Sciatic nerve (tissue), 2 donors: ENCODE measurements at regions not wholly inside any gene's neighbourhood (a gene's known extent, or its start where the extent isn't known, plus 50 kb on each side); places are given as distances from the start of the nearest gene placed in this dataset.

Experiments
- ATAC-seq: fragments of 200-7000 bp; cut with Tn5 transposase; one replicate; pipeline ENCODE4 v1.9.1; 2020; ENCODE audit warnings: mild to moderate bottlenecking, moderate library complexity
- DNase-seq: peaks from one replicate; pipeline ENCODE4 v3.0.0-alpha.2; 2020; ENCODE audit warnings: low spot score
- intact Hi-C: fragments of 100-400 bp; cut with DNase I; formaldehyde crosslinking; loops from one replicate; pipeline ENCODE4 v1.14.2; 2022
- donor health status: DM: no; HTN: no; CAD: no.
- donor health status: DM: no; HTN: no; CAD: no.

DNA sequence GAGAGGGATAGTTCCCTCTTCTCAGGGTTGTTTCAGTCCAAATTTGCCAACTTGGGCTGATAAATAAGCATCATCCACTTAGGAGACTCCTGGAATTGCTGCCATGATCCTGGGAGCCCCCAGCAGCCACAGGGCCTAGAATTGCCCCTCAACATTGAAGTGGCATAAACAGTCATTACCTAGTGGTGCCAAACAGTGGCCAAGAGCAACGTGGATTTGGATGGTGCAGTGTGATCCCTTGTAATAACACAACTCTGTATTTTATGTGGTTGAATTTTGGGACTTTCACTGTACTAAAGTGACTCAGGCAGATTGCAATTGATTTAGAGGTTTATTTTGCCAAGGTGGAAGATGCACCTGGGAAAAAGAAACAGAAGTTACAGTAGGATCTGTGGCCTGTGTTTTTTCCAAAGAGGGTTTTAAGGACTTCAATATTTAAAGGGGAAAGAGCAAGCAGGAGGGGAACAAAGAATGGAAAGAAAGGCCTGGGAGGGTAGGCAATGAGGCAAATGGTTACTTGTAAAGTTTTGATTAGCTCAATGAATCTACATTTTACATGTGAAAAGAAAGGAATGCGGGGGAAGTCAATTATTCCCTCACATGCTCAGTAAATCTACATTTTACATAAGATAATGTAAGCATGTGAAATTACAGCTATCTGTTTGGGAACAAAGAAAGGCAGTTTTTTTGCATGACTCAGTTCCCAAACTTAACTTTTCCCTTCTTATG lies 168.0 kb upstream of the NOX3 start:
- no peak for DNase-seq
- intact Hi-C loops, result no loop called here
- no peak for ATAC-seq

DNA sequence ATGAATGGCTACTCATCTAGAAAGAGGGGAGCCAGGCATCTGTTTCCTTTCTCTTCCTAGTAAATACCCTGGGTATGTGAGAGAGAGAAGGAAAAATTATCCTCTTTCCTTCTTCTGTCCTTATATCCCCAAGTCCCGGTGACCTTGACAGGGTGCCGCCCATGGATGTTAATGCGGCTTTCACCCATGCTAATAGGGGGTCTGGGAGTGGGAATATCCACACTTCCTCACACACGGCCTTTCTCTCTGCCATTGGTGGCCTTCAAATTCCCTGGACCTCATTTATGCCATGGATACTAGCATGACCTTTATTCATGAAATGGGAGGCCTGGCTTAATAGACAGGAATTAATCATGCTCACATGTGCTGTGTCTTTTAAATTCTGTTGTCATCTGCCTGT lies 159.0 kb upstream of the NOX3 start:
- ATAC-seq, result no peak
- DNase-seq, result no peak
- intact Hi-C loops, result no loop called here

DNA sequence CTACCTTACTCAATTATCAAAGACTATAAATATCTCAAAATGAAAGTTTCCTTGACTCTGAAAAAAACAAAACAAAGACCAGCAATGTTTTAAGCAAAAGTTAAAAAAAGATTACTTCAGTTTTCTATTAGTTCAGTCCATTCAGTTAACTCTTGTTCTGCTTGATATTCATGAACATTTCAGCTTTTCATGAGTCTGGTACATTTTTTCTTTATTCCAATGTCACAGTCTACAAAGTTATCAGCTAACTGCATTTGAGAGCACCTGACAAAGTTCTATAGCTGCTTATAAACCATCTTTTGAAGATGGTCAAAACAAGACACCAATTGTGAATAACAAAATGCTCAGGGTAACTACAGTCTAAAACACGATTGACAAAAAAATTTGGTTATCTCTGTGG lies 156.1 kb upstream of the NOX3 start:
- intact Hi-C loops, result no loop called here
- ATAC-seq (no peak), DNase-seq (no peak)

DNA sequence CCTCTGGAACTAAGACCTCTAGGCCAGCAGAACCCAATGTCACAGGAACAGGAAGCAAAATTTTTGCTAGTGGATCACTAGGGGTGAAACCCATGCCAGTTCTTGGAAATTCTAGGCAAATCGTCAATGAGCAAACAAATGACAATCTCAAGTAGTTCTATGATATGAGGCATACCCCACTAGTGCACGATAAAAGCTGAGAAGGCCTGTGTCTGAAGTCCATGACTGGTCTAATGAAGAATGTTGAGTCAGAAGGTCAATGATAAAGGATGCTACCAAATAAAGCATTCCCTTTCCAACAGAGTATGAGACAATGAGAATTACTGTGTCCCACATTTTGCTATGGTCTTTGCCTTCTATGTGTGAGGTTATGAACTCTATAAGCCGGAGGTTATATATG lies 149.4 kb upstream of the NOX3 start:
- no peak for ATAC-seq
- no peak for DNase-seq
- intact Hi-C loops, result no loop called here

DNA sequence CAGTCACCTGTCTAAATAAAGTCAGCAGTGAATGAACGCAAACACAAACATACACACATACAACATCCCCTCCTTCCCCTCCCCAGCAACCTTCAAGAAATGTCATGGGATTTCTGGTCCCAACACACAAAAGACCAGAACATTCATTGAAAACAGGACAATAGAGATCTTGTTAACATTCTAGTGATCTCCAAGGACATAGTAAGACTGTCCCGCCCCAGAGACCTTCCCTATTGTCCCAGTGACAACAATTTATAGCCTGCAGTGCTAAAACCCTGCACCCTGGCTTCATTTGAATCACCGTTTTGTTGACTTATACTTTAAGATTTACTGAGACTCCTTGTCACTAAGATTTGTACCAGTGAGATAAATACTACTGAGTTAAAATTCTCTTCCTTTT lies 143.9 kb upstream of the NOX3 start:
- no peak for ATAC-seq

DNA sequence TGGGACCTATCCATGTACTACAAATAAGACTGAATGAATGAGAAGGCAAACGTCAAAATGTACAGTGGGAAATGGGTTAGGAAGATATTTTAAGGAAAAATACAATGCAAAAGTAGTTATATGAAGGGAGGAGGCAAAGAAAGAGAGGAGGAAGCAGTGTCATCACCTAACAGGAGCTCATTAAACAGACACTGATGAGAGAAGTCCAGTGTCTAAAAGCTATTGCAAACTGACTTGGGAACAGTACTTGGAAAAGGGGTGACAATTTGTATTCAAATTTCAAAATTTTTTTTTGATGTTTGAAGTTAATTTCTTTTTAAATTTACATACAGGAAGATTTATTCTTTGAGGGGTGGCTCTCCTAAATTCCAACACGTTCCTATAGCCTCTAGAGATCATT lies 143.5 kb upstream of the NOX3 start:
- no peak for ATAC-seq
- intact Hi-C loops, result no loop called here

More for the DNA sequence above, 143.9 kb upstream of the NOX3 start:
- intact Hi-C loops, result no loop called here
- DNase-seq, result no peak

DNA sequence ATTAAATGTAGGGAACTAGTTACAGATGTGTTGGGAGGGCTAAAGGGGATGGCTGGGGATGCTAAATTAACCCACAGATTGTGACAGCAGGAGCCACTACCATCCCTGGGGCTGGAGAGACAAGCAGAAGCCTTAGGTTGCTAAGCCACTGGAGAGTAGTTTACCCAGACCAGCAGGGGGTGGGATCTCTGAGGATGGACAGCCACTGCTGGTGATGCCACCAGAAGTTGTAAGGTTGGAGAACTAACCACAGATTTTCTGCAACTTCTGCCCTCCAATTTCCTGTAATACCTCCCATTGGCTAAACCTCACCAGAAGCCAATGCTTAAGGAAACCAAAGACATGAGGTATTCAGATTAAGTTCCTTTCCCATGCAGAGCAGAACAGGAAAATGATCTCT lies 139.6 kb upstream of the NOX3 start:
- no peak for DNase-seq
- ATAC-seq, result no peak
- intact Hi-C loops, result no loop called here

More for the DNA sequence above, 143.5 kb upstream of the NOX3 start:
- no peak for DNase-seq

DNA sequence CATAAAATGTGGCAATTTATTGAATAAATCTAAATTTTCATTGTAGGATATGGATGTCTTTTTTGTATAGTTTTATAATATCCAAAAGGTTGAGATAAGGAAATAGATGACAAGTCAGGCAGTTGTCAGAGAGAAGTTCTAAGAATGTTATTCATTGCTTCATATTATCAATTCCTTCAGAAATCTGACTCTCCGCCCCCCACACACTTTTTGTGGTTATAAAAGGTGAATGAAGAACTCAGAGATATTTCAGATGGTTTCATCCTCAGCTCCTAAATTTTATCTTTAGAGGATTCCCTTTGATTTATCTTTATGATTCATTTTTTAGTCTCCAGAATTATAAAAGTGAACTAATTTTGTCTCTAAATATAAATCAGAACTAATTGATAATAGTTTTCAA lies 136.1 kb upstream of the NOX3 start:
- ATAC-seq (no peak), DNase-seq (no peak)
- intact Hi-C loops, result no loop called here

DNA sequence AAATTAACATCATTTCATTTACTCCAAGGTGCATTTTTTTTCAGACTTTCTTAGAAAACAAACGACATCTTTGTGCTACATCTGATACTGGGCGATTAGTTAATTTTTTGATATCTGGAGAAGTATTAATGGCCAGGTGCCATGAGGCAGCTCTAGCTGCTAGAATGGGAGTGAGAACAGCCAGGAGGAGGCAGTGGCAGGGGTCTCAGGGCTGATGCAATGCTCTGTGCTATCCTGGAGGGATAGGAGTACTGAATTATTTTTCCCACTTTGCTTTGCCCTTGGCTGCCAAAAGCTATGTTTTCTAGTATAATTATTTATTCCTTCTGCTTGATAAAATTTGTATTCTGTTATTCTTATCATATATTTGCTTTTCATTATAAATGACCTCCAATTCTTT lies 133.6 kb upstream of the NOX3 start:
- no peak for DNase-seq
- ATAC-seq, result no peak
- intact Hi-C loops, result no loop called here

DNA sequence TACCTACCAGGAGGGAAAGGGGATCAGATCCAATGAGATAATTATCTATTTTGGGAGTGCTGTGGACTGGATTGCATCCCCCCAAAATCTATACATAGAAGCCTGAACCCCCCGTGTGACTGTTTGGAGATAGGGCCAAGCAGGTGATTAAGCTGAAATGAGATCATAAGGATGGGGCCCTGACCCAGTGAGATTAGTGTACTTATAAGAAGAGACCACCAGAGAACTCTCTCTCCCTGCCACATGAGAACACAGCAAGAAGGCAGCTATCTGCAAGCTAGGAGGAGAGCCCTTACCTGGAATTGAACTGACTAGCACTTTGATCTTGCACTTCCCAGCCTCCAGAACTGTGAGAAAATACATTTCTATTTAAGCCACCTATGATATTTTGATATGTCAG lies 132.2 kb upstream of the NOX3 start:
- ATAC-seq (no peak), DNase-seq (no peak)
- intact Hi-C loops, result no loop called here

DNA sequence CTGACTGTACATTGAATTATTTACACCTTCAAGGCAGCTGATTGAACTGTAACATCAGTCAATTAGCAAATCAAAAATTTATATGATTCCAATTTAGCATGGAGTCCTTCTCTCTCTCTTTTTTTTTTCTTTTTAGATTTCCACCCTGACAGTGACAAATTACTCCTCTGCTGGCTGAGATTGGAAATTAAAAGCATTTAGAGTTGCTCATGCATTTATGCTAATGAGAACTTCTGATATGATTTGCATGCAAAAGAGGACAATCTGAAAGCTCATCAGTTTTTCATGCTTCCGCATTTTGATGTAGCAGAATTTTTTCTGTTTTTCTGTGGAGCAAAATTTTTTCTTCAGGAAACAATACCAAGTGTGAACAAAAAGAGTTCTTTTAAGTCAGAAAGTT lies 130.5 kb upstream of the NOX3 start:
- no peak for DNase-seq
- intact Hi-C loops, result no loop called here
- no peak for ATAC-seq

DNA sequence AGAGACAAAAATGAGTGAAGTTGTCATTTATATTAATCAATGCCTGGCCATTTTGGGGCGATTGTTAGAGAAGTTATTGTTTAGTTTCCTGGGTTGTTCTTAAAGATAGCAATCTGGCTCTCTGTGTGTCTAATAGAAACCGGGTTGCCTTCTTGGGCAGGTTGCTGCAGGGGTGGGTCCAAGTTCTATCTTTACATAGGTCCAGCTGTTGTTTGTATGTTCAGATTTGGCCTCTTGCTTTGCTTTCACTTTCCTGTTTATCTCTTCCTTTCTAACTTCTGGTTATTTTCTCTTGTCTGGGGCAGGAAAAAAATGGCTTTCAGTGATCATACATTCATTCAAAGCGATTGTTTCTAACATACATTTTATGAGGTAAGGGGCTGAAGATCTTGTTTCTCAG lies 128.4 kb upstream of the NOX3 start:
- ATAC-seq (no peak), DNase-seq (no peak)
- intact Hi-C loops, result no loop called here

DNA sequence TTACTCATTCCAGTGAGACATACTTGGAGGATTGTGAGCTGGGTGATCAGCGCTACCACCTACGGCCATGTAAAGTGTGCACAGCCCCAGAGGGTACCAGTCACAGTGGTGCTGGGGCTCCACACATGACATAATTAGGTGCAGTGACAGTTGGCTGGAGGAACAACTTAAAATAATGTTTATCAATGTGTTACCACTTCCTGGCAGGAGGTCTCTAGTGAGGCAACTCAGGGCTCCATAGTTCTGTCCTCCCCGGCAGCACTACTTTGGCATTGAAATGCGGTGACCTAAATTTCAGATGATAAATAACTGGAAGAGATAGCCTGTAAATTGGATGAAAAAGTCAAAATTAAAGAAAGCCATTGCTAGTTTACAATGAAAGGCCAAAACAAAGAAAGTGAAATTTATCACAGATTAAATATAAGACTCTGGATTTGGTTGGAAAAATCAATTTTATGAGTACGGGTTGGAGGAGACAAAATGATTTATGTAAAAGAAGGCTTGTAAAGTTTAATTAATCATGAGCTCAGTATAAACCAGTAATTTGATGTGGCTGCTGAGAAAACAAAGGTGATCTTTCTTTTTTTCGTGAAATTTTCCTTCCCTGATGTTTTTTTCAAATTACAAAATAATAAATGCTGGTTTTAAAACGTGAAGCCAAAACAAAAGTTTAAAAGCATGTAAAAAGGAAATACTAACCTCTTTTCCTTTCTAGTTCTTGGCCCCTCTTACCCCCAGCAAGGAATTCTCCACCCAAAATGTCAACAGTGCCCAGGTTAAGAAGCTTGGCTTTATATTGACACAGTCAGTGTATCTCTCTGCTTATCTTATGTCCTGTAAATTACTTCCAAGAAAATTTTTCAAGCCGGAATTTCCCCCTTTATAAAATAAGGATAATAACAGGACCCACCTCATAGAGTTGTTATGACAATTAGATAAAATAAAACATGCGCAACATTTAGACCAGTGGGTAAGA lies 126.7 kb upstream of the NOX3 start:
- DNase-seq (no peak), ATAC-seq (no peak)
- intact Hi-C loops, result no loop called here

DNA sequence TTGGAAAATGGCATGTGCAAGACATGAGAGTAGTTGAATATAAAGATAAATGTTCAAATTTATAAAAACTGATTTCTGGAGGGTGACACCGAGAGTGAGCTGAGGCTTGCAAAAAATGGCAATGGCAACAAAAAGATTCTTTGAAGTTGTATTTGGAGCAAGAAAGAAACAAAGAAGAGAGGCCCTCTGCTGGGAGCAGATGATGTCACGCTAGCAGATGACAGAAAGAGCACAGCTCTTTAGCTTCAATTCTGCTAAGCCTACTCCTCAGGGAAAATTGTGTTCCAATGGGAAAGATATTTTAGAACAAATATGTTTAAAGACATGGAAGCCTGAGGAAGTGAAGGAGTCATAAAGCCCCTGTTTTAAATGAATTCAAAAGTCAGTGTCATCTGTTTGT lies 125.3 kb upstream of the NOX3 start:
- DNase-seq, result no peak
- intact Hi-C loops, result no loop called here
- no peak for ATAC-seq

DNA sequence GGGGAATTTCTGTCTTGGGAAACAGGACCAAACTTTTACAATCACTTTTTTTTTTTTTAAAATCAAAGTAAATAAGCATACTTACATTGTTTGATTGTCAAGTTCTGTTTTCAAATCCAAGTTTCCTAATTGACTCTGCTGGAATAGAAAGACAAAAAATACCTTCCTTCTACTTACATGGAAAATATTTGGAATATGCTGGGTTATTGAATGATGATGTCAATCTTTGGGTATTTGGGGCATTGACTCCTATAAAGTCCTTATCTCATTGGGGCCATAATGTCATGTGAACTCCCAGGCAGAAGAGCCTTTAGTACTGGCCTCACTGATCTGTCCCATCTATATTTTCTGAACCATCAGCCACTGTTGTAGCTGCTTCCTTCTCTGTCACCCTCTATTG lies 122.6 kb upstream of the NOX3 start:
- intact Hi-C loops, result no loop called here
- no peak for ATAC-seq
- DNase-seq, result no peak

DNA sequence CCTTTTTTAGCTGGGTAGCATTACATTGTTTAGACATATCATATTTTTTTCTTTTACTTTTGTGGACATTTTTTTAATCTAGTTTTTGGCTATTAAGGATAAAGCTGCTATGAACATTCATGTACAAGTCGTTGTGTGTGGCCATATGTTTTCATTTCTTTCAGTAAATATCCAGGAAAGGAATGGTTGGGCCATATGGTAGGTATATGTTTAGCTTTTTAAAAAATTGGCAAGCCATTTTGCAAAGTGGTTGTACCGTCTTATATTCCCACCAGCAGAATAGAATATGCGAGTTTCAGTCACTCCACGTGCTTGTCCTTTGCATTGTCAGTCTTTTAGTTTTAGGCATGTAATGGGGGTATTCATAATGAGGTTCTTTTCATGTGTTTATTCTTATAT lies 106.3 kb upstream of the NOX3 start:
- intact Hi-C loops, result no loop called here
- ATAC-seq (no peak), DNase-seq (no peak)

DNA sequence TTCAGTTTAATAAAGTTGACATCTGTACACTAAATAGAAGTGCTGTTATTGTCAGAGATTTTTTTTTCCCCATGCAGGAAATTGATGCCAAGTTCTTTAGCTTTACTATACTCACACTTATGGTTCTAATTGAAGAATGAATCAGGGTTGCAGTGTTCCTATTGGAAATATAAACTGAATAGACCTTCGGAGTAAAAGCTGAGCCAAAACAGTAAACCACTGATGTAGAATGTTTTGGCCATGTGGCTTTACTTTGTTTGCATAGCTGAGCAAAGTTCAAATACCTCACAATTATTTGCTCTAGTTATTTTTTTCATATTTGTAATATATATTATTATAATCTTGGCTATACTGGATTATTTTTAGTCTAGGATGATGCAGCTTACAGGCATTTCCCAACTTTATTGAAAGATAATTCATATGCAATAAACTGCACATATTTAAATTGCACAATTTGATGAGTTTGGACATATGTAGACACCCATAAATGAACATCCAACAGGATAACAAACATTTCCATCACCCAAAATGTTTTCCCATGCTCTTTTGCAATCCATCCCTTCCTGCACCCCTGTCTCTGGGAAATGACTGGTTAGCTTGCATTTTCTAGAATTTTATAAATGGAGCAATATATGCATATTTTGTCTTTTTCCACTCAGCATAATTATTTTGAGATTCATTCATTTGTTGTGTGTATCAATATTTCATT lies 105.8 kb upstream of the NOX3 start:
- DNase-seq (no peak), ATAC-seq (no peak)
- intact Hi-C loops, result no loop called here

DNA sequence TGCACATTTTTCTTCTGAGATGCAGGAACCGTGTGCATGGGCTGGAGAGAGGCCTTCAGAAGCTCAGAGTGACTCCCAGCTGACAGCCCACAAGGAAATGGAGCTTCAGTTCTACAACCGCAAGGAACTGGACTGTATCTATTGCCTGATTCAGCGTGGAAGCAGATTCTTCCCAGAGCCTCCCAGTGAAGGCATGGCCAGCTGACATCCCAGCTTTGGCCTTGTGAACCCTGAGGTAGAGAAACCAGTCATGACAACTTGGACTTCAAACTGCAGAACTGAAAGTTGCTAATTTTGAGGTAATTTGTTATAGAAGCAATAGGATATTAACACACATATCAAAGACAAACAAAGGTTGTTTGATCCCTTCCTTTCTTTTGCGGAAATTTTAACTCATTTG lies 94.3 kb upstream of the NOX3 start:
- ATAC-seq (no peak), DNase-seq (no peak)
- intact Hi-C loops, result no loop called here

DNA sequence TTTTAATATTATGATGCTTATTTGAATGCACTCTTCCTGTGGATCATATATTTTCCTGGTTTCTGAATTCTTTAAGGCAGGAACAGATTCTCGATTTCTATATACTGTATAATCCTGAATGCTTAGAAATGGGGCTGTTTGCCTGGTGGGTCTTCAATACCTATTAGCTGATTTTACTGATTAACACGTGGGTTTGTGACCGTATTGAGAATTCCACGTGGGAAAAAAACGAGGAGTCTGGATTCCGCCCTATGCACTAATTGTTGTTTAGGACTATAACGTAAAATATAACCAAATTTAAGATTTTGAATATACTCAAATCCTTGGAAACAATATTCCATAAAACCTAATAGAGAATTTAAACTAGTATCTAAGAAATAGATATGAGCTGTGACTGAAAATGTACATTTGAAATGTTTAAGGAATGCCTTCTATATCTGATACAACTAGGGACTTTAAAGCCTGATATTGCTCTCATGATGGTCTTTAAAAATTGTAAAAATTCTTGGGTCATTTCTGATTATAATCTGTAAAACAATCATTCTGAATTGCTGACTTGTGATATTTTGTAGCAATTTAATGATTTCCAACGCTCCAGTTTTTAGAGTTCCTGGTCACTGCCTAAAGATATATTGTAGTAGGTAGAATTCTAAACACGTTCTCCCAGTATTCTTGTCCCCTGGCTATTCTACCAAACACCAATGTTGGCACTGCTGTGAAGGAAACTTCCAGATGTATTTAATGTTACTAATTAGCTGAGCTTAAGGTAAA lies 93.6 kb upstream of the NOX3 start:
- DNase-seq (no peak), ATAC-seq (no peak)
- intact Hi-C loops, result no loop called here
